Fibroblast of mammary gland (primary cell): ENCODE measurements at regions not wholly inside any gene's neighbourhood (a gene's known extent, or its start where the extent isn't known, plus 50 kb on each side); places are given as distances from the start of the nearest gene placed in this dataset.

Source experiments
- DNase-seq: peaks from one replicate; pipeline ENCODE4 v3.0.0-alpha.2; 2010; ENCODE audit warnings: low read depth
- H3K4me3 ChIP-seq: 2 replicates; pipeline ENCODE4 v1.5.1; 2011; ENCODE audit warnings: low read depth, mild to moderate bottlenecking, low read length, moderate library complexity; ENCODE audit not compliant: control insufficient read depth
- CTCF ChIP-seq: conservative IDR thresholded peaks from 2 replicates; pipeline ENCODE4 v1.5.1; 2011; ENCODE audit warnings: low read depth, low read length, inconsistent platforms; ENCODE audit not compliant: control insufficient read depth, insufficient read depth

DNA sequence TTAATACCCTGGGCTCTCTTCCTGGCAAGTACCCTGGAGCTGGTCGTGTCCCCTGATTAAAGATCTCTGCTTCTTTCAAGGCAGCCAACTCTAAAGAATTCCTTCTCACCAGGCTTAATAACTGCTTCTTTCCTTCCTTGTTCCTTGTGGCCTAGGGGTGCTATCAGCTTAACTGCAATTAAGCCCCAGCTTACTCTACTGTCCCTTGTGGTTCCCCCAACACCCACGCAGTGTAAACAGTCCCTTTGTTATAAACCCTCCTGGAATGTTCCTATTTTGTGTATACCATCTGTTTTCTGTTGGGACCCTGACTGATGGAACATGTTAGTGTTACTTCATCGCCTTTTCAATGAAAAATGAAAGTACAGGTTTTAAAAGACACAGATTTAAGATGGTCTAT is 126.4 kb upstream of the KIRREL3 start:
- no peak for TF ChIP-seq CTCF
- H3K4me3 ChIP-seq = no peak overlapping the region
- no peak for DNase-seq

DNA sequence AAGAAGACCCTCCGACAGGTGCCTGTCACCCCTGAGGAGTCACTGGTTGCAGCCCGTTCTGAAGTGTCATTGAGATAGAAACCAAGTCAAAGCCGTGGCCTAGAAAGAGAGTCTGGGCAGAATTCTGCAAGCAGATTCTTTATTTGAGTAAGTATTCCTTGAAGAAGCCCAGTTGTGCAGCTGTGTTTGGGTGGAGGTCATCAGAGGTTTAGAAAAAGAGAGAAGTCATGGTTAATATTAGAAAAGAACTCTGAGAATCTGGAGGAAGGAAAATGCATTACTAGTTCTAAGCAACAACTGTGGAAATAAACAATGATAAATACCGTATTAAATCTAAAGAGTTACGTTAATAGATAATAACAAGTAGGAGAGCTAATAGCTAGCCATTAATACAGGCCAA is 118.8 kb upstream of the KIRREL3 start:
- DNase-seq = no peak
- TF ChIP-seq CTCF = no peak
- no peak overlapping the region for H3K4me3 ChIP-seq

- no peak for TF ChIP-seq CTCF
- no peak for DNase-seq
- H3K4me3 ChIP-seq = no peak overlapping the region
Observed at GRCh38 chr11:127118811-127119210, 118.2 kb upstream of the KIRREL3 start.

DNA sequence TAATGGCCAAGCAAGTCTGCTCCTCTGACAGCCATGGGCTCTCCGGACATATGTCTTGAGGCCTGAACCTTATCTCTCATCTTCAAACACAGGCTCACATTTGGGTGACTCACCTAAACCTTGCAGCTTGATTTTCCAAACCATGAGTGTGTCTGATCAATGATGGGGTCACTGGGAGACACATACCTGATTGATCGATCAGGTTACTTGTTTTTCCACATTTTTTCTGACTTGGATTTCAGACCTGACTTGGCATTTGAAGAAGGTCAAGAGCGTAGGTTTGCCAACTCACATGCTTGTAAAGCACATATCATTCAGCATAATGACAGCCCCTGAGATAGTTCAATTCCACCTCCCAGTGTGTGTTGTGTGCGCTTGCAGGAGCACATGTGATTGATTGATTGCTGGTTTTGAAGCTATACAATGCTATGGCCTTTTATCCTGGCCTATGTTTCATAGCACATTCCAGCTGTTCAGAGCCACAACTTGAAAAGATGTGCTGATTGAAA is 116.7 kb upstream of the KIRREL3 start:
- no peak for DNase-seq
- TF ChIP-seq CTCF = no peak
- H3K4me3 ChIP-seq = no peak overlapping the region

- no peak for DNase-seq
- TF ChIP-seq CTCF = no peak
- no peak overlapping the region for H3K4me3 ChIP-seq
Observed at GRCh38 chr11:127115844-127116243, 115.3 kb upstream of the KIRREL3 start.

GRCh38 chr11:127114035-127114434 is 113.5 kb upstream of the KIRREL3 start:
- no peak for DNase-seq
- TF ChIP-seq CTCF = no peak

DNA sequence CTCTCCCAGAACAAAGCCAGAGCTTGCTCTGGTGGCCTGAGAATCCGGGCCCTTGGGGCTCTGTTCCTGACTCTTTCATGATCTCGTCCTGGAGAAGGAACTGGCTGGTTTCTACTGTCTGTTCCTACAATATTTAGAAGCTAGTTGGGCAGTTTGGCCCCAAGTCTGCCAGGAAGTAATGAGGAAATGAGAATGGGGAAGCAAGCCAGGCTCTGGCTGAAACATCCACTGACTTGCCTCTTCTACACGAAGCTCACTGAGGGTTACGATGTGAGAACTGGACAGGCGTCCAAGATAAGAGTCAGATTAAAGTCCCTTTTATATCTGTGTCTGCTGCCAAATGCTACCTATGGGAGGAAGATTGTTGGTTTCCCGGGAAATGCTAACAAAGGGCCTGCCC is 110.0 kb upstream of the KIRREL3 start:
- TF ChIP-seq CTCF = no peak
- no peak overlapping the region for H3K4me3 ChIP-seq
- no peak for DNase-seq

More at GRCh38 chr11:127114035-127114434, 113.5 kb upstream of the KIRREL3 start:
- no peak overlapping the region for H3K4me3 ChIP-seq
